ENCODE measurements at regions not wholly inside any gene's neighbourhood (a gene's known extent, or its start where the extent isn't known, plus 50 kb on each side); places are given as distances from the start of the nearest gene placed in this dataset.

DNA sequence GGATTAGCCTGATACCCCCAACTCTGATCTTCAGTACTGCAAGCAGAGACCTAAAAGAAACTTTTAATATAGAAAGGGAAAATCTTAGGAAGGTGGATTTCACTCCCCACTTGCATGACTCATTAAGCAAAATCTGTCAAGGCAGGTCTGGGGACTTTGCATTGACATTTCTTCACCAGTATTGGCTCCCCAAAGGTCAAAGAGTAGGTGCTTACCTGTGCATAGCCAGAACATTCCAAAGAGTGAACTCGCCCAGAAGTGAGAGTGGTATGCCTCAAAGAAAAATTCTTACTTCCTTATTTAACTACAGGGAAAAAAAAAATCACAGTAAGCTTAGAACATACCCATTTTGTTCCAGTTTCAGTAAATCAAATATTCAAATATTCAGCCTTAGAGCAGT, 140.9 kb upstream of the TP63 start:
- TF ChIP-seq, protein P1, sequence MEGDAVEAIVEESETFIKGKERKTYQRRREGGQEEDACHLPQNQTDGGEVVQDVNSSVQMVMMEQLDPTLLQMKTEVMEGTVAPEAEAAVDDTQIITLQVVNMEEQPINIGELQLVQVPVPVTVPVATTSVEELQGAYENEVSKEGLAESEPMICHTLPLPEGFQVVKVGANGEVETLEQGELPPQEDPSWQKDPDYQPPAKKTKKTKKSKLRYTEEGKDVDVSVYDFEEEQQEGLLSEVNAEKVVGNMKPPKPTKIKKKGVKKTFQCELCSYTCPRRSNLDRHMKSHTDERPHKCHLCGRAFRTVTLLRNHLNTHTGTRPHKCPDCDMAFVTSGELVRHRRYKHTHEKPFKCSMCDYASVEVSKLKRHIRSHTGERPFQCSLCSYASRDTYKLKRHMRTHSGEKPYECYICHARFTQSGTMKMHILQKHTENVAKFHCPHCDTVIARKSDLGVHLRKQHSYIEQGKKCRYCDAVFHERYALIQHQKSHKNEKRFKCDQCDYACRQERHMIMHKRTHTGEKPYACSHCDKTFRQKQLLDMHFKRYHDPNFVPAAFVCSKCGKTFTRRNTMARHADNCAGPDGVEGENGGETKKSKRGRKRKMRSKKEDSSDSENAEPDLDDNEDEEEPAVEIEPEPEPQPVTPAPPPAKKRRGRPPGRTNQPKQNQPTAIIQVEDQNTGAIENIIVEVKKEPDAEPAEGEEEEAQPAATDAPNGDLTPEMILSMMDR (IDR thresholded peaks at IDR 0.05; ENCODE audit: insufficient read depth, low read length) = no peak
- no peak for TF ChIP-seq POLR2AphosphoS5 (IDR thresholded peaks at IDR 0.05; ENCODE audit: low read depth)

All from HL-60 (cell line).